Astrocyte (in vitro differentiated cells and primary cell): ENCODE measurements at regions not wholly inside any gene's neighbourhood (a gene's known extent, or its start where the extent isn't known, plus 50 kb on each side); places are given as distances from the start of the nearest gene placed in this dataset.

Source experiments
- DNase-seq: peaks from one replicate; pipeline ENCODE4 v3.0.0-alpha.2; 2010; ENCODE audit warnings: low read depth
- FAIRE-seq: peaks from 2 replicates; lab custom pipeline; 2011; peaks lifted over from hg19 to GRCh38; lab: Jason Lieb, UNC
- H2AFZ ChIP-seq: 2 replicates; pipeline ENCODE4 v1.6.0; 2012; ENCODE audit warnings: low read depth, low read length, inconsistent platforms
- H3K27ac ChIP-seq: 2 replicates; pipeline ENCODE4 v1.5.1; 2011; ENCODE audit warnings: low read depth, low read length, inconsistent platforms
- H3K27me3 ChIP-seq: 2 replicates; pipeline ENCODE4 v1.6.0; 2011; ENCODE audit warnings: low read length, inconsistent platforms; ENCODE audit not compliant: insufficient read depth
- H3K36me3 ChIP-seq: 2 replicates; pipeline ENCODE4 v1.5.1; 2011; ENCODE audit warnings: low read length, inconsistent platforms; ENCODE audit not compliant: insufficient read depth
- H3K4me1 ChIP-seq: 2 replicates; pipeline ENCODE4 v1.5.1; 2011; ENCODE audit warnings: low read length, inconsistent platforms; ENCODE audit not compliant: insufficient read depth
- H3K4me2 ChIP-seq: 2 replicates; pipeline ENCODE4 v1.6.0; 2012; ENCODE audit warnings: low read length, inconsistent platforms
- H3K4me3 ChIP-seq: 2 replicates; pipeline ENCODE4 v1.5.1; 2011; ENCODE audit warnings: low read depth, mild to moderate bottlenecking, low read length, inconsistent platforms; ENCODE audit not compliant: insufficient read depth
- H3K79me2 ChIP-seq: 2 replicates; pipeline ENCODE4 v1.6.0; 2012; ENCODE audit warnings: mild to moderate bottlenecking, low read length, inconsistent platforms; ENCODE audit not compliant: insufficient read depth
- H3K9ac ChIP-seq: 2 replicates; pipeline ENCODE4 v1.6.0; 2012; ENCODE audit warnings: mild to moderate bottlenecking, low read length, inconsistent platforms
- H3K9me3 ChIP-seq: 2 replicates; pipeline ENCODE4 v1.5.1; 2012; ENCODE audit warnings: low read depth, mild to moderate bottlenecking, low read length, inconsistent platforms; ENCODE audit not compliant: insufficient read depth
- H4K20me1 ChIP-seq: 2 replicates; pipeline ENCODE4 v1.6.0; 2012; ENCODE audit warnings: low read length, inconsistent platforms; ENCODE audit not compliant: insufficient read depth
- H3K27ac Mint-ChIP-seq: one replicate; pipeline ENCODE4 v1.8.0; 2021; ENCODE audit warnings: mild to moderate bottlenecking, mixed read lengths; ENCODE audit not compliant: unreplicated experiment
- H3K27me3 Mint-ChIP-seq: one replicate; pipeline ENCODE4 v1.8.0; 2021; ENCODE audit warnings: low read depth, mixed read lengths; ENCODE audit not compliant: unreplicated experiment
- H3K36me3 Mint-ChIP-seq: one replicate; pipeline ENCODE4 v1.8.0; 2021; ENCODE audit warnings: low read depth, mixed read lengths; ENCODE audit not compliant: unreplicated experiment
- H3K4me1 Mint-ChIP-seq: one replicate; pipeline ENCODE4 v1.8.0; 2021; ENCODE audit warnings: low read depth, mixed read lengths; ENCODE audit not compliant: unreplicated experiment
- H3K4me3 Mint-ChIP-seq: one replicate; pipeline ENCODE4 v1.8.0; 2021; ENCODE audit warnings: mild to moderate bottlenecking, moderate library complexity, mixed read lengths; ENCODE audit not compliant: unreplicated experiment
- H3K9me3 Mint-ChIP-seq: one replicate; pipeline ENCODE4 v1.8.0; 2021; ENCODE audit warnings: mild to moderate bottlenecking, mixed read lengths; ENCODE audit not compliant: unreplicated experiment
- EZH2 ChIP-seq: IDR thresholded peaks from 2 replicates; pipeline ENCODE4 v1.6.1; 2012; ENCODE audit warnings: mild to moderate bottlenecking, low read length, inconsistent platforms; ENCODE audit not compliant: insufficient read depth
- TF ChIP-seq, protein P1 (sequence below): IDR thresholded peaks from 2 replicates; pipeline ENCODE4 v1.5.1; 2011; ENCODE audit warnings: low read depth, mild to moderate bottlenecking, inconsistent platforms, low read length, moderate library complexity; ENCODE audit not compliant: insufficient read depth

DNA sequence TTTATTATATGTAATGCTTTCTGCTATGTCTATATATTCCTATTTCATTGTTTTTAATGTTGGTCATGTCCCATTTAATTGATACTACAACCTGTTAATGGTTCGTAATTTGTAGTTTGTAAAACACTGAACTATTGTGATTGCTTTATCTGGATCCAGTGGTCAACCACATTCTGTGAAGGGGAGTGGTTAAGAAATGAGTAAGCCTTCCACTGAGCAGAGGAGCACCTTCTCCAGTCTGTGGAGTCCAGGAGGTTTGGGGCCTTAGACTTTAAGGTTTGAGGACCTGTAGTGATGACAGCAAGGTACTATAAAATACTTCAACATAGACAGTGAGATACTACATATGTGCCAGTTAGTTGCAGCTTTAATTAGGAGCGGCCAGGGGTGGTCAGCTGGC lies 67.7 kb upstream of the RAD23B start:
- no peak for TF ChIP-seq EZH2
- TF ChIP-seq, protein P1, sequence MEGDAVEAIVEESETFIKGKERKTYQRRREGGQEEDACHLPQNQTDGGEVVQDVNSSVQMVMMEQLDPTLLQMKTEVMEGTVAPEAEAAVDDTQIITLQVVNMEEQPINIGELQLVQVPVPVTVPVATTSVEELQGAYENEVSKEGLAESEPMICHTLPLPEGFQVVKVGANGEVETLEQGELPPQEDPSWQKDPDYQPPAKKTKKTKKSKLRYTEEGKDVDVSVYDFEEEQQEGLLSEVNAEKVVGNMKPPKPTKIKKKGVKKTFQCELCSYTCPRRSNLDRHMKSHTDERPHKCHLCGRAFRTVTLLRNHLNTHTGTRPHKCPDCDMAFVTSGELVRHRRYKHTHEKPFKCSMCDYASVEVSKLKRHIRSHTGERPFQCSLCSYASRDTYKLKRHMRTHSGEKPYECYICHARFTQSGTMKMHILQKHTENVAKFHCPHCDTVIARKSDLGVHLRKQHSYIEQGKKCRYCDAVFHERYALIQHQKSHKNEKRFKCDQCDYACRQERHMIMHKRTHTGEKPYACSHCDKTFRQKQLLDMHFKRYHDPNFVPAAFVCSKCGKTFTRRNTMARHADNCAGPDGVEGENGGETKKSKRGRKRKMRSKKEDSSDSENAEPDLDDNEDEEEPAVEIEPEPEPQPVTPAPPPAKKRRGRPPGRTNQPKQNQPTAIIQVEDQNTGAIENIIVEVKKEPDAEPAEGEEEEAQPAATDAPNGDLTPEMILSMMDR = no peak
- no peak overlapping the region for H3K4me3 ChIP-seq
- DNase-seq = peak; percentile 74

DNA sequence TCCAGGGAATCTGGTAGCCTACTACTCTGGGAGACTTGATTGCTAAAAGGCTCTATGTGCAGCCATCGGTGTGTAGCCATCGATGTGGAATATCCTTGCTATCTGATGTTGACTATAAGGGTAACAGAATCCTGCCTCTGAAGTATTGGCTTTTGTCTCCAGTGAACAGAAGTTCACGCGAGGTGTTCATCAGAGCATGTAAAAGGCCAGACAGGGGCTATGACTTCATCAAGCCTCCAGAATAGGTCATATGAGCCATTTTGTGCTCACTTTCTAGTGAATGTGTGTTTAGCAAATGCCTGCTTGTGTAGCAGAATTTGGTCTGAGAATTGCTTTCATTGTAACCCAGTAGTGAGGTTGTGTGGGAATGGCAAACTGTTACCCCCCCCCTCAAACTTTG lies 66.8 kb upstream of the RAD23B start:
- no peak for DNase-seq

More for the DNA sequence above, 67.7 kb upstream of the RAD23B start:
- no peak overlapping the region for H3K9ac ChIP-seq
- H2AFZ ChIP-seq = no peak overlapping the region
- H3K27ac ChIP-seq = no peak overlapping the region
- H3K27me3 Mint-ChIP-seq = peaks cover 4% of the 10 kb centered on the region
- H3K36me3 ChIP-seq = no peaks in the 10 kb centered on the region
- H3K4me1 ChIP-seq = peaks cover 23% of the 10 kb centered on the region
- no peak overlapping the region for H3K4me2 ChIP-seq
- peaks cover 4% of the 10 kb centered on the region for H3K36me3 Mint-ChIP-seq
- no peaks in the 10 kb centered on the region for H4K20me1 ChIP-seq
- peak overlapping the region; percentile 75 for H3K27ac Mint-ChIP-seq
- no peak overlapping the region for H3K4me3 Mint-ChIP-seq
- no peak for FAIRE-seq
- no peaks in the 10 kb centered on the region for H3K27me3 ChIP-seq
- peaks cover 26% of the 10 kb centered on the region for H3K4me1 Mint-ChIP-seq
- peaks cover 3% of the 10 kb centered on the region for H3K9me3 Mint-ChIP-seq
- no peaks in the 10 kb centered on the region for H3K79me2 ChIP-seq
- H3K9me3 ChIP-seq = no peaks in the 10 kb centered on the region

DNA sequence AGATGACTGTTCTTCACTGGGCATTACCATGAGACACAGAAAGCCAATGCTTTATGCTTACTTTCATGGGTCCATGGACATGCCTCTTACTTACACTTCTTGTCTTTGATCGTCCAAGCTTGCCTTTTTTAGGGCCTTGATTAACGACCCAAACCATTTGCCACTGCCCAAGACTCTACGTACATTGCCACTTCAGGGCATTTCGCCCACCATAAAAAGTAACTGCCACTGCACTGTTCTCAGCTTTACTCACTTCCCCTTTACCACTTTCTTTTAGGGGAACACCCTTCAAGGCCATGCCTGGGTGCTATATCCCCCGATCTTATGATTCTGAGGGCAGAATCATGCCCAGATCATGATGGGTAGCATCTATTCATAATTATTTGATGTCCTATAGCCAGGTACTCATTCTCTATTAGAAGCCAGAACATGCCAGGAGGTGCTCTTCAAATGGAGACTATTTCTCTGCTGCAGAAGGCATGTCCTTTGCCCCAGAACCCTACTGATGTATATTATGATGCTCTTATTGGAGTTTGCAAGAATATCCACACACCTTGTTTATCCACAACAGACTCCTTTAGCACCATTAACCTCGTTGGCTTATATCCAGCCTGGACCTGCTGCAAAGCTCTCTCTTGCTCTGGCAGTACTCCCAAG lies 64.1 kb upstream of the RAD23B start:
- DNase-seq = no peak
- Histone ChIP-seq H4K20me1 (no peaks in the 10 kb centered on the region), H3K4me3 (no peak overlapping the region), H3K9me3 (no peaks in the 10 kb centered on the region), H3K27me3 (no peaks in the 10 kb centered on the region), H2AFZ (no peak overlapping the region), H3K79me2 (no peaks in the 10 kb centered on the region), H3K9ac (no peak overlapping the region), H3K4me2 (no peak overlapping the region), H3K36me3 (no peaks in the 10 kb centered on the region), H3K27ac (no peak overlapping the region), H3K4me1 (peaks cover 11% of the 10 kb centered on the region)
- Mint-ChIP-seq H3K4me1 (peaks cover 24% of the 10 kb centered on the region), H3K36me3 (peaks cover 4% of the 10 kb centered on the region), H3K27me3 (peaks cover 4% of the 10 kb centered on the region), H3K27ac (peak overlapping the region; percentile 7), H3K9me3 (peaks cover 3% of the 10 kb centered on the region), H3K4me3 (no peak overlapping the region)
- TF ChIP-seq EZH2 = no peak
- TF ChIP-seq, protein P1 = no peak
- no peak for FAIRE-seq

More for the DNA sequence above, 66.8 kb upstream of the RAD23B start:
- Histone ChIP-seq H3K9me3 (no peaks in the 10 kb centered on the region), H3K79me2 (no peaks in the 10 kb centered on the region), H3K4me1 (peaks cover 23% of the 10 kb centered on the region), H3K36me3 (no peaks in the 10 kb centered on the region), H2AFZ (no peak overlapping the region), H3K27me3 (no peaks in the 10 kb centered on the region), H3K9ac (no peak overlapping the region), H3K4me3 (no peak overlapping the region), H4K20me1 (no peaks in the 10 kb centered on the region), H3K4me2 (no peak overlapping the region), H3K27ac (no peak overlapping the region)
- H3K4me3 Mint-ChIP-seq = no peak overlapping the region
- peaks cover 26% of the 10 kb centered on the region for H3K4me1 Mint-ChIP-seq
- peaks cover 3% of the 10 kb centered on the region for H3K9me3 Mint-ChIP-seq
- TF ChIP-seq EZH2 = no peak
- TF ChIP-seq, protein P1 = no peak
- FAIRE-seq = no peak
- peaks cover 4% of the 10 kb centered on the region for H3K27me3 Mint-ChIP-seq
- peaks cover 4% of the 10 kb centered on the region for H3K36me3 Mint-ChIP-seq
- H3K27ac Mint-ChIP-seq = no peak overlapping the region
